Parathyroid adenoma (tissue), 2 donors: ENCODE measurements at regions not wholly inside any gene's neighbourhood (a gene's known extent, or its start where the extent isn't known, plus 50 kb on each side); places are given as distances from the start of the nearest gene placed in this dataset.
A peak's percentile ranks its signal among the peaks of the same experiment; 100 is the strongest.
"Not testable (repeated sequence)": the region's sequence is repeated elsewhere in the genome, so short reads cannot be mapped to it uniquely, and the experiment has no call there.

Experiments
- H2AFZ ChIP-seq: fragments of 300-600 bp; sonication (generic); one replicate; pipeline ENCODE4 v1.7.0; 2017; ENCODE audit warnings: antibody characterized with exemption, mild to moderate bottlenecking
- H3K27ac ChIP-seq: fragments of 300-600 bp; sonication (generic); one replicate; pipeline ENCODE4 v1.7.0; 2017
- H3K27me3 ChIP-seq: fragments of 300-600 bp; sonication (generic); one replicate; pipeline ENCODE4 v1.7.0; 2017; ENCODE audit warnings: low read length; ENCODE audit not compliant: control insufficient read depth, insufficient read depth
- H3K36me3 ChIP-seq: fragments of 300-600 bp; sonication (generic); one replicate; pipeline ENCODE4 v1.7.0; 2017; ENCODE audit warnings: low read length; ENCODE audit not compliant: control insufficient read depth, insufficient read depth
- H3K4me1 ChIP-seq: fragments of 300-600 bp; sonication (generic); one replicate; pipeline ENCODE4 v1.7.0; 2017; ENCODE audit warnings: control low read depth
- H3K4me2 ChIP-seq: fragments of 300-600 bp; sonication (generic); one replicate; pipeline ENCODE4 v1.7.0; 2017; ENCODE audit warnings: low read length
- H3K4me3 ChIP-seq: fragments of 300-600 bp; sonication (generic); one replicate; pipeline ENCODE4 v1.7.0; 2017; ENCODE audit warnings: low read depth, low read length
- H3K79me2 ChIP-seq: fragments of 300-600 bp; sonication (generic); one replicate; pipeline ENCODE4 v1.7.0; 2017; ENCODE audit warnings: control low read depth
- H3K9ac ChIP-seq: fragments of 300-600 bp; sonication (generic); one replicate; pipeline ENCODE4 v1.7.0; 2017; ENCODE audit warnings: mild to moderate bottlenecking
- H3K9me3 ChIP-seq: fragments of 300-600 bp; sonication (generic); one replicate; pipeline ENCODE4 v1.7.0; 2017; ENCODE audit warnings: low read length; ENCODE audit not compliant: control insufficient read depth
- TF ChIP-seq, protein P1 (sequence below): fragments of 300-600 bp; sonication (generic); IDR thresholded peaks from one replicate; pipeline ENCODE4 v1.7.0; 2017; ENCODE audit warnings: antibody characterized with exemption, mild to moderate bottlenecking
- donor health status: primary hyperparathyroidism.

DNA sequence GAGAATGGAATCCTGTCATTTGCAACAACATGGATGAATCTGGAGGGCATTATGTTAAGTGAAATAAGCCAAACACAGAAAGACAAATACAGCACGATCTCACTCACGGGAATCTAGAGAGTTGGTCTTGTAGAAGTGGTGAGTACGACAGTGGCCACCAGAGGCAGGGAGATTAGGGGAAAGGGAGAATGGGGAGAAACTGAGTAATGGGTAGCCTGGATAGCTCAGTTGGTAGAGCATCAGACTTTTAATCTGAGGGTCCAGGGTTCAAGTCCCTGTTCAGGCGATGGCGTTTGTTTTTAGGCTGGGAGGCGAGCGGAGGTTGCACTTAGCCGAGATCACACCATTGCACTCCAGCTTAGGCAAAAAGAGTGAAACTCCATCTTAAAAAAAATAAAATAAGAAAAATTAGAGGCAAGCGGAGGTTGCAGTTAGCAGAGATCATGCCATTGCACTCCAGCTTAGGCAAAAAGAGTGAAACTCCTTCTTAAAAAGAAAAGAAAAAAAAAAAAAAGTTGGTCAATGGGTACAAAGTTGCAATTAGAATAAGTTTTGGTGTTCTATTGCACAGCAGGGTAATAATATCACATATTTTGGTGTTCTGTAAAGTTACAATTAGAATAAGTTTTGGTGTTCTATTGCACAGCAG is 95.7 kb upstream of the UBASH3B start:
- H3K27me3 ChIP-seq = no peaks in the 10 kb centered on the region

DNA sequence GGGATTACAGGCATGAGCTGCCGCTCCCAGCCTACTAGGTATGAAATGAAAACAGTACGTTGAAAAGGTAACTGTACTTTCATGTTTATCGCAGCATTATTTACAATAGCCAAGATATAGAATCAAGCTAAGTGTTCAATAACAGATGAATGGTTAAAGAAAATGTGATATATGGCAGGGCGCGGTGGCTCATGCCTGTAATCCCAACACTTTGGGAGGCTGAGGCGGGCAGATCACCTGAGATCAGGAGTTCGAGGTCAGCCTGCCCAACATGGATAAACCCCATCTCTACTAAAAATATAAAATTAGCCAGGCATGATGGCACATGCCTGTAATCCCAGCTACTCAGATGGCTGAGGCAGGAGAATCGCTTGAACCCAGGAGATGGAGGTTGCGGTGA is 96.3 kb upstream of the UBASH3B start:
- not testable (repeated sequence) for H2AFZ ChIP-seq, H3K4me2 ChIP-seq, H3K36me3 ChIP-seq, H3K27ac ChIP-seq, H3K4me1 ChIP-seq, H3K9ac ChIP-seq, H3K4me3 ChIP-seq, H3K27me3 ChIP-seq, H3K79me2 ChIP-seq, H3K9me3 ChIP-seq

More for the DNA sequence above, 95.7 kb upstream of the UBASH3B start:
- no peak overlapping the region for H3K4me2 ChIP-seq
- no peak overlapping the region for H3K27ac ChIP-seq
- no peak overlapping the region for H2AFZ ChIP-seq
- peaks cover 3% of the 10 kb centered on the region for H3K4me1 ChIP-seq
- H3K36me3 ChIP-seq = no peaks in the 10 kb centered on the region
- H3K9ac ChIP-seq = no peak overlapping the region
- no peaks in the 10 kb centered on the region for H3K9me3 ChIP-seq
- no peaks in the 10 kb centered on the region for H3K79me2 ChIP-seq
- TF ChIP-seq, protein P1, sequence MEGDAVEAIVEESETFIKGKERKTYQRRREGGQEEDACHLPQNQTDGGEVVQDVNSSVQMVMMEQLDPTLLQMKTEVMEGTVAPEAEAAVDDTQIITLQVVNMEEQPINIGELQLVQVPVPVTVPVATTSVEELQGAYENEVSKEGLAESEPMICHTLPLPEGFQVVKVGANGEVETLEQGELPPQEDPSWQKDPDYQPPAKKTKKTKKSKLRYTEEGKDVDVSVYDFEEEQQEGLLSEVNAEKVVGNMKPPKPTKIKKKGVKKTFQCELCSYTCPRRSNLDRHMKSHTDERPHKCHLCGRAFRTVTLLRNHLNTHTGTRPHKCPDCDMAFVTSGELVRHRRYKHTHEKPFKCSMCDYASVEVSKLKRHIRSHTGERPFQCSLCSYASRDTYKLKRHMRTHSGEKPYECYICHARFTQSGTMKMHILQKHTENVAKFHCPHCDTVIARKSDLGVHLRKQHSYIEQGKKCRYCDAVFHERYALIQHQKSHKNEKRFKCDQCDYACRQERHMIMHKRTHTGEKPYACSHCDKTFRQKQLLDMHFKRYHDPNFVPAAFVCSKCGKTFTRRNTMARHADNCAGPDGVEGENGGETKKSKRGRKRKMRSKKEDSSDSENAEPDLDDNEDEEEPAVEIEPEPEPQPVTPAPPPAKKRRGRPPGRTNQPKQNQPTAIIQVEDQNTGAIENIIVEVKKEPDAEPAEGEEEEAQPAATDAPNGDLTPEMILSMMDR = no peak
- H3K4me3 ChIP-seq = no peak overlapping the region

DNA sequence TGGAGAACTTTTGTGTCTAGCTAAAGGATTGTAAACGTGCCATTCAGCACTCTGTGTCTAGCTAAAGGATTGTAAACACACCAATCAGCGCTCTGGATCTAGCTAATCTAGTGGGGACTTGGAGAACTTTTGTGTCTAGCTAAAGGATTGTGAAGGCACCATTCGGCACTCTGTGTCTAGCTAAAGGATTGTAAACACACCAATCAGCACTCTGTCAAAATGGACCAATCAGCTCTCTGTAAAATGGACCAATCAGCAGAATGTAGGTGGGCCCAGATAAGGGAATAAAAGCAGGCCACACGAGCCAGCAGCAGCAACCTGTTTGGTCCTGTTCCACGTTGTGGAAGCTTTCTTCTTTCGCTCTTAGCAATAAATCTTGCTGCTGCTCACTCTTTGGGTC is 98.4 kb upstream of the UBASH3B start:
- H3K4me3 ChIP-seq = not testable (repeated sequence)

DNA sequence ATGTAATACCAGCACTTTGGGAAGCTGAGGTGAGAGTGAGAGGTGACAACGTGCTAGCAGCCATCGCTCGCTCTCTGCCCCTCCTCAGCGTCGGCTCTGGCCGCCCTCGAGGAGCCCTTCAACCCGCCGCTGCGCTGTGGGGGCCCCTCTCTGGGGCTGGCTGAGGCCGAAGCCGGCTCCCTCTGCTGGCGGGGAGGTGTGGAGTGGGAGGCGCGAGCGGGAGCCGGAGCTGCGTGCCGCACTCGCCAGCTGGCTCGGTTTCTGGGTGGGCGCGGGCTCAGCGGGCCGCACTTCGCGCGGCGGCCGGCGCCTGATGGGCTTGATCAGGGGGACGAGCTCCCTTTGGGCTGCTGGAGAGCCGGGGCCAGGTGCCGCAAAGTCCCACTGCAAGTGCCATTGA is 98.9 kb upstream of the UBASH3B start:
- Histone ChIP-seq H2AFZ (peak overlapping the region; percentile 71), H3K4me2 (no peak overlapping the region), H3K9ac (no peak overlapping the region), H3K79me2 (no peaks in the 10 kb centered on the region), H3K9me3 (no peaks in the 10 kb centered on the region), H3K4me3 (no peak overlapping the region), H3K27me3 (no peaks in the 10 kb centered on the region), H3K27ac (no peak overlapping the region), H3K4me1 (no peaks in the 10 kb centered on the region), H3K36me3 (no peaks in the 10 kb centered on the region)
- TF ChIP-seq, protein P1 = peak; percentile 24

More for the DNA sequence above, 98.4 kb upstream of the UBASH3B start:
- H3K9ac ChIP-seq, H3K4me2 ChIP-seq, H3K9me3 ChIP-seq, H3K27me3 ChIP-seq, H3K4me1 ChIP-seq, H3K27ac ChIP-seq, H3K36me3 ChIP-seq, H3K79me2 ChIP-seq: not testable (repeated sequence)
- H2AFZ ChIP-seq = peak overlapping the region; percentile 71

DNA sequence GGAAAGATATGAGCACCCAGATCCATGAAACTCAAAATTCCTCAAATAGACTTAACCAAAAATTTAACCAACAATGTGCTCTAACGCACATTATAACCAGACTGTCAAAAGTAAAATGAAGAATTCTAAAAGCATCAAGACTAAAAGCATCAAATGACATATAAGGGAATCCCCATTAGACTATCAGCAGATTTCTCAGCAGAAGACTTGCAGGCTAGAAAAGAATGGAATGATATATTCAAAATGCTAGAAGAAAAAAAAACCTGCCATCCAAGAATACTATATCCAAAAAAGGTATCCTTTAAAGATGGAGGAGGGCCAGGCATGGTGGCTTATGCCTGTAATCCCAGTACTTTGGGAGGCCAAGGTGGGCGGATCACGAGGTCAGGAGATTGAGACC is 117.5 kb upstream of the UBASH3B start:
- H3K27me3 ChIP-seq = no peaks in the 10 kb centered on the region
- no peak overlapping the region for H3K9ac ChIP-seq
- H3K4me3 ChIP-seq = no peak overlapping the region
- H3K4me2 ChIP-seq = no peak overlapping the region
- H2AFZ ChIP-seq = no peak overlapping the region
- no peaks in the 10 kb centered on the region for H3K9me3 ChIP-seq
- H3K4me1 ChIP-seq = no peaks in the 10 kb centered on the region
- TF ChIP-seq, protein P1 = no peak
- no peaks in the 10 kb centered on the region for H3K36me3 ChIP-seq
- no peaks in the 10 kb centered on the region for H3K79me2 ChIP-seq
- H3K27ac ChIP-seq = no peak overlapping the region

DNA sequence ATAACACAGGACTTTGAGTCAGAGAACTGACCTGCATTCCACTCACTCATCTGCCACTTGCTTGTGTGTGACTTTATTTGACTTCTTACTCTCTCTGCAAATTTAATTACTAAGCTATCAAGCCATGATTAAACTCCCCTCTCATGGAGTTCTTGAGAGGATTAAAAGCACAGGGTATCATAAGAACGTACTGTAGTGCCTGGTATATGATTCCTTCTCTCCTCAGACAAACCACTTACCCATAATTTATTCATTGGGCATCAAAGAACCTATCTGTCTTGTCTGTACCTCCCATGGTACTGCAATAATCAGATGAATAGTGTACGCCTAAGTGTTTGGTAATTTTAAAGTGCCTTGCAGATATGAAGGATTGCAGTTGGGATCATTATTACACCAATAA is 130.6 kb upstream of the UBASH3B start:
- H3K4me2 ChIP-seq = no peak overlapping the region
- H3K9me3 ChIP-seq = no peaks in the 10 kb centered on the region
- no peak overlapping the region for H3K27ac ChIP-seq
- no peaks in the 10 kb centered on the region for H3K4me1 ChIP-seq
- H2AFZ ChIP-seq = no peak overlapping the region
- TF ChIP-seq, protein P1 = no peak
- H3K79me2 ChIP-seq = no peaks in the 10 kb centered on the region
- H3K36me3 ChIP-seq = no peaks in the 10 kb centered on the region
- no peak overlapping the region for H3K9ac ChIP-seq
- no peaks in the 10 kb centered on the region for H3K27me3 ChIP-seq
- no peak overlapping the region for H3K4me3 ChIP-seq
